SK-N-SH treated with all-trans-retinoic acid at 6 μM for 48 hours (cell line): ENCODE measurements at regions not wholly inside any gene's neighbourhood (a gene's known extent, or its start where the extent isn't known, plus 50 kb on each side); places are given as distances from the start of the nearest gene placed in this dataset.
"Not testable (repeated sequence)": the region's sequence is repeated elsewhere in the genome, so short reads cannot be mapped to it uniquely, and the experiment has no call there.

Experiments used
- ATAC-seq: fragments of 200-7000 bp; cut with Tn5 transposase; 3 replicates; pipeline ENCODE4 v1.9.1; 2020; ENCODE audit warnings: mild to moderate bottlenecking, moderate library complexity
- ARNTL ChIP-seq: fragments of 450-650 bp; formaldehyde crosslinking; IDR thresholded peaks from 2 replicates; pipeline ENCODE4 v1.5.0; 2020; ENCODE audit warnings: low read depth, mild to moderate bottlenecking, moderate library complexity, borderline replicate concordance
- BACH2 ChIP-seq: fragments of 250-450 bp; sonication (Bioruptor Pico); IDR thresholded peaks from 2 replicates; pipeline ENCODE4 v1.9.0; 2021; ENCODE audit warnings: mild to moderate bottlenecking, borderline replicate concordance
- CSDC2 ChIP-seq: fragments of 250-450 bp; sonication (Bioruptor Pico); IDR thresholded peaks from 2 replicates; pipeline ENCODE4 v1.5.0; 2020; ENCODE audit warnings: mild to moderate bottlenecking, moderate library complexity
- CSRNP3 ChIP-seq: fragments of 250-450 bp; sonication (Bioruptor Pico); IDR thresholded peaks from 2 replicates; pipeline ENCODE4 v1.5.1; 2021; ENCODE audit warnings: mild to moderate bottlenecking, moderate library complexity
- ESRRG ChIP-seq: fragments of 250-450 bp; sonication (Bioruptor Pico); IDR thresholded peaks from 2 replicates; pipeline ENCODE4 v1.6.1; 2021; ENCODE audit warnings: mild to moderate bottlenecking
- GLIS3 ChIP-seq: fragments of 250-450 bp; sonication (Bioruptor Pico); IDR thresholded peaks from 2 replicates; pipeline ENCODE4 v1.5.0; 2020; ENCODE audit warnings: mild to moderate bottlenecking, moderate library complexity
- OSR1 ChIP-seq: fragments of 250-450 bp; sonication (Bioruptor Pico); IDR thresholded peaks from 2 replicates; pipeline ENCODE4 v1.8.0; 2022; ENCODE audit warnings: moderate library complexity, mild to moderate bottlenecking, inconsistent platforms
- PATZ1 ChIP-seq: fragments of 250-450 bp; sonication (Bioruptor Pico); IDR thresholded peaks from 2 replicates; pipeline ENCODE4 v1.8.0; 2020; ENCODE audit warnings: mild to moderate bottlenecking, moderate library complexity, borderline replicate concordance
- POU6F1 ChIP-seq: fragments of 250-450 bp; sonication (Bioruptor Pico); IDR thresholded peaks from 2 replicates; pipeline ENCODE4 v1.8.0; 2021; ENCODE audit warnings: low read depth, mild to moderate bottlenecking, moderate library complexity, borderline replicate concordance
- RARB ChIP-seq: fragments of 250-450 bp; sonication (Bioruptor Pico); IDR thresholded peaks from 2 replicates; pipeline ENCODE4 v1.8.0; 2021; ENCODE audit warnings: mild to moderate bottlenecking, moderate library complexity
- SNAI2 ChIP-seq: fragments of 250-450 bp; sonication (Bioruptor Pico); IDR thresholded peaks from 2 replicates; pipeline ENCODE4 v1.5.0; 2020; ENCODE audit warnings: mild to moderate bottlenecking, moderate library complexity
- TCF4 ChIP-seq: fragments of 250-450 bp; sonication (Bioruptor Pico); IDR thresholded peaks from 2 replicates; pipeline ENCODE4 v1.8.0; 2021; ENCODE audit warnings: mild to moderate bottlenecking, moderate library complexity, borderline replicate concordance
- TOX ChIP-seq: fragments of 250-450 bp; sonication (Bioruptor Pico); IDR thresholded peaks from 2 replicates; pipeline ENCODE4 v1.8.0; 2021; ENCODE audit warnings: mild to moderate bottlenecking, moderate library complexity, borderline replicate concordance
- TSHZ2 ChIP-seq: fragments of 250-450 bp; sonication (Bioruptor Pico); IDR thresholded peaks from 2 replicates; pipeline ENCODE4 v1.5.0; 2020; ENCODE audit warnings: mild to moderate bottlenecking, moderate library complexity
- ZC3H10 ChIP-seq: fragments of 250-450 bp; sonication (Bioruptor Pico); IDR thresholded peaks from 2 replicates; pipeline ENCODE4 v1.5.1; 2021; ENCODE audit warnings: mild to moderate bottlenecking, moderate library complexity
- ZFP30 ChIP-seq: fragments of 450-650 bp; formaldehyde crosslinking; IDR thresholded peaks from 2 replicates; pipeline ENCODE4 v1.5.0; 2022; ENCODE audit warnings: mild to moderate bottlenecking, moderate library complexity
- ZNF565 ChIP-seq: fragments of 450-650 bp; formaldehyde crosslinking; conservative IDR thresholded peaks from 2 replicates; pipeline ENCODE4 v1.5.0; 2020; ENCODE audit warnings: low read depth, mild to moderate bottlenecking, moderate library complexity
- ZNF70 ChIP-seq: fragments of 450-650 bp; formaldehyde crosslinking; IDR thresholded peaks from 2 replicates; pipeline ENCODE4 v1.5.0; 2020; ENCODE audit warnings: mild to moderate bottlenecking, moderate library complexity
- ZNF8 ChIP-seq: fragments of 450-650 bp; formaldehyde crosslinking; IDR thresholded peaks from 2 replicates; pipeline ENCODE4 v1.5.0; 2020; ENCODE audit warnings: mild to moderate bottlenecking, moderate library complexity

- no peak for ATAC-seq
- TF ChIP-seq TOX (CRISPR knock-in tag) = no peak
- no peak for TF ChIP-seq CSDC2 (CRISPR knock-in tag)
- no peak for TF ChIP-seq PATZ1
- TF ChIP-seq SNAI2 (CRISPR knock-in tag) = no peak
- TF ChIP-seq BACH2 (CRISPR knock-in tag) = no peak
- no peak for TF ChIP-seq ZNF565 (CRISPR knock-in tag)
- TF ChIP-seq RARB (CRISPR knock-in tag) = no peak
- no peak for TF ChIP-seq GLIS3 (CRISPR knock-in tag)
- no peak for TF ChIP-seq ARNTL (CRISPR knock-in tag)
- TF ChIP-seq, all 23 proteins: peak for 0
Measured at GRCh38 chr2:184154438-184154837, 443.9 kb upstream of the ZNF804A start.

- ATAC-seq = no peak
- no peak for TF ChIP-seq ZNF565 (CRISPR knock-in tag)
- no peak for TF ChIP-seq SNAI2 (CRISPR knock-in tag)
- TF ChIP-seq RARB (CRISPR knock-in tag) = no peak
- no peak for TF ChIP-seq ARNTL (CRISPR knock-in tag)
- TF ChIP-seq ZC3H10 (CRISPR knock-in tag) = no peak
Measured at GRCh38 chr2:184155791-184156190, 442.5 kb upstream of the ZNF804A start.

- ATAC-seq = no peak
- TF ChIP-seq ZC3H10 (CRISPR knock-in tag) (no peak), TSHZ2 (CRISPR knock-in tag) (no peak), RARB (CRISPR knock-in tag) (no peak), TCF4 (CRISPR knock-in tag) (no peak), ESRRG (CRISPR knock-in tag) (no peak), OSR1 (no peak), CSDC2 (CRISPR knock-in tag) (no peak), ZNF565 (CRISPR knock-in tag) (no peak), ZFP30 (CRISPR knock-in tag) (no peak), TOX (CRISPR knock-in tag) (no peak), ZNF70 (CRISPR knock-in tag) (no peak), PATZ1 (no peak), GLIS3 (CRISPR knock-in tag) (no peak), BACH2 (CRISPR knock-in tag) (no peak), CSRNP3 (CRISPR knock-in tag) (no peak)
Measured at GRCh38 chr2:184157141-184157540, 441.2 kb upstream of the ZNF804A start.

- ATAC-seq = no peak
- TF ChIP-seq TCF4 (CRISPR knock-in tag) (no peak), ZNF8 (CRISPR knock-in tag) (no peak), ESRRG (CRISPR knock-in tag) (no peak), POU6F1 (CRISPR knock-in tag) (no peak), RARB (CRISPR knock-in tag) (no peak), BACH2 (CRISPR knock-in tag) (no peak)
- TF ChIP-seq, all 23 proteins: peak for 0
Measured at GRCh38 chr2:184162426-184162825, 435.9 kb upstream of the ZNF804A start.

- not testable (repeated sequence) for ATAC-seq
Measured at GRCh38 chr2:184168823-184169222, 429.5 kb upstream of the ZNF804A start.
